ENCODE measurements at regions not wholly inside any gene's neighbourhood (a gene's known extent, or its start where the extent isn't known, plus 50 kb on each side); places are given as distances from the start of the nearest gene placed in this dataset.
"Not testable (repeated sequence)": the region's sequence is repeated elsewhere in the genome, so short reads cannot be mapped to it uniquely, and the experiment has no call there.

DNA sequence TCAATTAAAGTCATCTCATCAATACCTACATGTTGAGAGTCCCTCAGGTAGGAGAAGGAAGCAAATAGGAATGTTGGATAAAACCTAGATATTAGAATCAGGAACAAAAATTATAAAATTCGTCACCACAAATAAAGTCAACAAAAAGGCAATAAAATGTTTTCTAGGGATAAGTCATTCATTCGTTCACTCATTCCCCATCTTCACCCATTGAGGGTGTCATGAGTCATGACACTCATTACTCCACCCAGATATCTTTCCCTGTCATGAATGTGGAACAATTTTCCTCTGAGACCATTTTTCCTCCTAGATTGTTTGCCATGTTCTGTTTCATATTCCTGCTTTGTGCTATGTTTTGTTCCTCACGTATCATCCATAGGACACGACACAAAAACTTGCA, 50.9 kb upstream of the OLIG3 start:
- no peak for DNase-seq (ENCODE audit: low spot score)

DNA sequence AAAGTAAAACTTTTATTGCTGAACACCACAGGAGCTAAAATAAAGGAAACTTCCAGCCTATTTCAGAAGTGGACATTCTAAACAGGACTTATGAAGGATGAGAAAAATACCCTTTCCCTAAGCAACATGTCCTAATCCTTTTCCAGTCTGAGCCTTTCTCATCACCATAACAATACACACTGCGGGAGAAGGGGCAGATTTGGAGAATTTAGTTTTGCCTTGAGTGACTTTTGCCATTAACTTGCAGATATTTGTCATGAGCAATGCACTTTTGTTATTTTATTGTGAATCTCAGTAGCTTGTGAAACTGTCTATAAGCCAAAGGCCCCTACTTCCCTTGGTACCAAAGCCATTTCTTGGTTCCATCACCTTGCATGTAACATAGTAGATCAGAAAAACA, 53.0 kb upstream of the OLIG3 start:
- DNase-seq (ENCODE audit: low spot score) = no peak

DNA sequence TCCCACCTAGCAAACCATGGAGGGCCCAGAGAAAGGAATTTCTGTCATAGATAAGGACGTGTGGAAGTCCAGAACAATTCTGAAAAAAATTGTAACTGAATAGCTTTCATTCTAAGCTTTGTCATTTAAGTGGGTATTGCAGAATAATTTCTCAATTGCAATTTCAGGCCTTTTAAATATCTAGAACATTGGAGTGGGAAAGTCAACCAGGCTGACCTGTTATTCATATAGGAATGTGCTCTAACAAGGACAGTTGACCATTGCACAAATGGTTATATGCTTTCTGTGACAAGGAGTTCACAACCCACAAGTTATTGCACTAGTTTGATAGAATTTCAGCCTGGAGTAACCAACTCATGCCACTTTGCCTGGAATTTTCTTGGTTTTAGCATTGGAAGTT, 53.4 kb upstream of the OLIG3 start:
- no peak for DNase-seq (ENCODE audit: low spot score)

DNA sequence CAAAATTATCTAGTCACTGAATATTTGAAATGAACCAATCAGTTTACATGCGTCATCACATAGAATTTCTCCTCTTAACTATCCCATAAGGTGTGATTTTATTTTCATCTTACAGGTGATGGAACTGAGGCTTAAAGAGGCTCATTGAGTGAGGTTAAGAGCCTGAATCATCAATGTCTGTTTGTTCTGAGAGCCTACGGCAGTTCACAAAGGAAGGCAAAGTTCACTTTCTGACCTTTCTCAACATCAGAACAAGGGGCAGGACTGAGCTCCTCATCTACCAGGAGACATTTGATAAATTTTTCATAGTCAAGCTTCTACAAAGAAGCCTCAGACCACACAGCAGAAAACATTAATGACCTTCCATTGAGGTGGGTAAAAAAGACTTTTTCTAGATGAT, 54.9 kb upstream of the OLIG3 start:
- no peak for DNase-seq (ENCODE audit: low spot score)

DNA sequence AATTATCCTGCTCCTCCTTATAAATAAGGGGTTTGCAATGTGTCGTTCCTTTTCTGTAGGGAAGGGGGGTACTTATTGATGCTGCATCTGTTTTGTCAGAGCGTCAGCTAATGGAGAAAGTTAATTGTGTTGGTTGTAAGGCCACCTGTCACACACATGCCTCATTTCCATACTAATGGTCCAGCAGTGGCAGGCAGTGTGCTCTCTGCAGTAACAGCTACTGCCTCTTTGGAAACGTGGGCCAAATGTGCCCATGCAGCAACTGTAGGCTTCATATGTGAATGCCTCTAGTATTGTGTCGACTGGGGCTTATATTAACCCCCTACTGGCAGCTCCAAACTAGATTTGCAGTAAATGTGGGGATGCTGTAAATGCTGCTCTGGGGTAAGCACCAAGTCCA, 56.3 kb upstream of the OLIG3 start:
- no peak for DNase-seq (ENCODE audit: low spot score)

DNA sequence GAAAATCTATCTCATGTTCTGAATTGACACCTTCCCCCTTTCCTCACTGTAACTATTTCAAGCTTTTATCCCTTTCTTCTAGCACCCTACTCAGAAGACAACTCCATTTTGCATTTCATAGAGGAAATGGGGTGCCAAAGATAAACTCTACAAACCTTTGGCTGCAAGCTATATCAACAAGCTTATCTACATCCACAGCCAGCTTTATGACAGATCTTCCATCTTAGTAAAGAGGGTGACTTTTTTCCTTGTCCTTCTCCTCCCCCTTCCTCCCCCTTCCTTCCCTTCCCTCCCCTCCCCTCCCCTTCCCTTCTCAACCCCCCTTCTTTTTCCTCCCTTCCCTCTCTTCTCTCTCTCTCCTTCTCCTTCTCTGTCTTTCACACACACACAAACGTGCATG, 58.0 kb upstream of the OLIG3 start:
- no peak for DNase-seq (ENCODE audit: low spot score)

DNA sequence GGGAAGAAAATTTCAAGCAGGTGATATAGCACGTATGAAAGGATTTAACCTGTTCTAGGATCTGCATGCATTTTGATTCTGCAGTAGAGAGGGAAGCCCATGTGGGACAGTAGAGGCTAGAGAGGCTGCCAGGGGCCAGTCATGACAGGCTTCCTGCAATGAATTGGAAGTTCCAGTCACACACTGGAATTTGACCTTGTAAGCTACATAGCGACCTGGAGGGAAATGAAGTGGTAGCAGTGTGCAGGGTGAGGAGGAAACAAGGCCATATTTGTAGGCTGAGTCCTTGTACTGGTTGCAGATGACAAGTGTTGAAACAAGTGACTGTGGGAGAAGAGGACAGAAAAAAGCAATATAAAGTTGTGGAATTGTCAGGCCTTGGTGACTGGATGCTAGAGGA, 58.6 kb upstream of the OLIG3 start:
- no peak for DNase-seq (ENCODE audit: low spot score)

DNA sequence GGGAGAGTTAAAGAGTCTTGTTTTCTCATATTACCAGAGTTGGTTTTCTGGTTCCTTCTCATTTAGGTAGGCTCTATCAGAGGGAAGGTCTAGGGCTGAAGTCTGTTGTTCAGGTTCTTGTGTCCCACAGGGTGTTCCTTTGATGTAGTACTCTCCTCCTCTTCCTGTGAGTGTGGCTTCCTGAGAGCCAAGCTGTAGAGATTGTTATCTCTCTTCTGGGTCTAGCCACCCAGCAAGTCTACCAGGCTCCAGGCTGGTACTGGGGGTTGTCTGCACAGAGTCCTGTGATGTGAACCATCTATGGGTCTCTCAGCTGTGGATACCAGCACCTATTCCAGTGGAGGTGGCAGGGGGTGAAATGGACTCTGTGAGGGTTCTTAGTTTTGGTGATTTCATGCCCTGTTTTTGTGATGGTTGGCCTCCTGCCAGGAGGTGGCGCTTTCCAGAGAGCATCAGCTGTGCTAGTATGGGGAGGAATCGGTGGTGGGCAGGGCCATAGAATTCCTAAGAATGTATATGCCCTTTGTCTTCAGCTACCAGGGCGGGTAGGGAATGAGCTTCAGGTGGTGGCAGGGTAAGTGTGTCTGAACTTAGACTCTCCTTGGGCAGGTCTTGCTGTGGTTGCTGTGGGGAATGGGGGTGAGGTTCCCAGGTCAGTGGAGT, 65.5 kb upstream of the OLIG3 start:
- not testable (repeated sequence) for DNase-seq (ENCODE audit: low spot score)

DNA sequence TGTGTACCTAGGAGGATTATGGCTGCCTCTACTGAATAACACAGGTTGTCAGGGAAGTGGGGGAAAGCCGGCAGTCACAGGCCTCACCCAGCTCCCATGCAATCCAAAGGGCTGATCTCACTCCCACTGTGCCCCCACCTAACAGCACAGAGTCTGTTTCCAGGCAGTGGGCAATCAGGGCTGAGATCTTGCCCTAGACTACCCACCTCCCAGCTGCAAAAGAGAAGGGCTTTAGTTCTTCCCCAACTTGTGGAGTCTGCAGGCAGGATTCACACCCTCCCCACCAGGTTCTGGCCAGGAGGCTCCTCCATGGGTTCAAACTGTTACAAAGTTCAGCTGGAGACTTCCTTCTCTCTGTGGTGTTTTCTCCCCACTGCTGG, 66.0 kb upstream of the OLIG3 start:
- DNase-seq (ENCODE audit: low spot score) = no peak

DNA sequence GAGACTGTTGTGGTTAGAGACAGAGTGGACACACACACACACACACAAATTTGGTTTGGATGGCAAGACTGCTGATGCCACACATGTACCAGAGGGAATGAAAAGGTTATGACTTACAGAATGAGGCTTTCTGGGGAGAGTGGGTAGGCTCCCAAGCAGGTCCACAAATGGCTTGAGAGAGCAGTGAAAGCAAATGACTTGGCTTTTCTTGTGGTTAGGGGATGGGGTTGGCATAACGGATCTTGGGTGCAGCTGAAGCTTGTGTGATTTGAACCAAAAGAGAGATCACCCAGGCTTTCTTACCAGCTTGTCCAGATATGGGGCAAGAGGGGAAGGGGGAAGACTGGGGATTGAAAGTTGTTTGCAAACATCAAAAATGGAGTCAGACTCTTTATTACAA, 73.9 kb upstream of the OLIG3 start:
- DNase-seq (ENCODE audit: low spot score) = no peak

DNA sequence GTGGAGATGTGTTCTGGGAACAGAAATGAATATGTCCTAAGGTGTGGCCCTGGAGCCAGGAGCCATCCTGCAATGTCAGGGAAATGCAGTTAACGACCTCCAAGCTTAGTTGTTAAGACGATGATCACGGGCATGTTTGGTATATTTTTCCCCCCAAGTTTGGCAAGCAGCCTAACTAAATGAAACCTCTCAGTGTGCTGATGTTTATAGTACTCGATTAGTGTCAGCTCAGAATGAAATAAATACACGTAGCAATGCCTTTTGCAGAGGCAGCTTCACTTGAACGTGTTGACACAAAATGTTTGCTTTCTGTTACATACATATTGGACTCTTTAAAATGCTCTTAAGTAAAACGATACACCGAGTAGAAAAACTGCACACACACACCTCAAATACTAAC, 76.2 kb upstream of the OLIG3 start:
- DNase-seq (ENCODE audit: low spot score) = no peak

DNA sequence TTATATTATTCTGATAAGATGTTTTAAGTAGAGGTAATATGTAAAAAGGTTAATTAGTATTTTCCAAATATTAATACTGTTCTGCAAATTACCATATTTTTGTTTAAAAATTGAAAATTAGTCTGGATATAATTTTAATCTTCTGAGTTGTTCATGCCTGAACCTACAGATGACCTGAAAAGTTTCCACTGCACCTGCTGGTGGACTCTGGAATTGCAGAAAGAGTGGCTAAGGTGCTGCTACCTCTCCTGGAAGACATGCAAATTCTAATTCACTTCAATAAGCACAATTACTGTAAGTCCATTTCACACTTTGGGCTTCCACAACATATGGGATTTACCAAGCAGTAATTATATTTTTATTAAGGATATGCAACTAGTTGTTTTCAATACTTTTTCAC, 77.7 kb upstream of the OLIG3 start:
- no peak for DNase-seq (ENCODE audit: low spot score)

DNA sequence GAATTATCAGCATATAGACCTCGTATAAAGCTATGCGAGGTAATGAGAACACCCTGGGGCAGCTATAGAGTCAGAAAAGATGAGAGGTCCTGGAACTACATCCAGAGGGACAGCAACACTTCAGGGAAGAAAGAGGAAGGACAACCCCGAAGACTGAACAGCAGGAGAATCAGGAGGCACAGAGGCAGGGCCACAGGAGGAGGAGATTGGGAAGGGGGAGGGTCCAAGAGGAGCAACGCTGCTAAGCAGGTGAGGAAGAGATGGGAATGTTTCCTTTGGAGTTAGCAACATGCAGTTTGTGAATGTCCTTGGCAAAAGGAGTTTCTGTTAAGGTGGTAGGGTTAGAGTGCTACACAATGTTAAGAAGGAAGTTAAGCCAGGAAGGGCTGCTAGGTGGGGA, 79.5 kb upstream of the OLIG3 start:
- DNase-seq (ENCODE audit: low spot score) = no peak

DNA sequence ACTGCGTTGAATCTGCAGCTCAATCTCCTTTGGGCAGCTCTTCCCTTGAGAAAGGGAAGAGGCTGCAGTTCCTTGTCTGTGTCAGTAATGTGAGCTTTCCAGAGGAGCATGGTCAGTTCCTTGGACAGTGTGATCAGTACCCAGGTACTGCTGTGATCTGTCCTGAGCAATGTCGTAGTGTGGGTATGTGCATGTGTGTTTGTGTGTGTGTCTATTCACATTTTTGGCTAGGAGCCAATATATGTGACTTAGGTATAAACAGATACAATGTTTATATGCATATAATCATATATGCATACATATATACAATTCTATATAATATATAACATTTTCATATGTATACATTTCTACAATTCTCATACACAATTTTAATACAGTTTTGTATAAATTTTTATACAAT, 85.4 kb upstream of the OLIG3 start:
- no peak for DNase-seq (ENCODE audit: low spot score)

DNA sequence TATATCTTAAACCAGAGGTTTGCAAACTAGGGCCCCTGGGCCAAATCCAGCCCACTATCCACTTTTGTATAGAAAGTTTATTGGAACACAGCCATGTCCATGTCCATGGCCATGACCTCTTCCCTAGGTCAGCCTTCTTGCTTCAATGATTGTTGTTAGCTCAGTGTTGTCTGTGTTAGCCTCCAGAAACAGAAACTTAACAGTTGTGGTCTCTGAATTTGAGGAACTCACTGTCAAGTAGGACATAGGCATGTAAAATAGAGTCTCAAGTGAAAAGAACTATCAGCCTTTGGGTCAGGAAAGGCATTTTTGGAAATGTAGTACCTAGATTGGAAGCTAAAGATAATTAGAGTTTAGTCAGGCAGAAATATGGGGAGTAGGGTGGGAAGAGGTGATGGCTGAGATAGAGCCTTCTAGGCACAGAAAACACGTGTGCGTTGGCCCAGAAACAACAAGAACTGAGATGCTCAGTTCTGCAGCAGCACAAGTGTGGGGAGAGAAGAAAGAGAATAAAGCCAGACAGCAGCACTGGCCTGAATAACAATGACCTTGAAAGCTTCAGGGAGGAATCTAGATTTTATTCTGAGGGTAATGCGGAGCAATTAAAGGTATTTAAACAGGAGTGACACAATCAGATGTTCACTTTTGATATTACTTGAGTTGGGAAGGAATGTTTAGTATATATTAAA, 87.0 kb upstream of the OLIG3 start:
- no peak for DNase-seq (ENCODE audit: low spot score)

DNA sequence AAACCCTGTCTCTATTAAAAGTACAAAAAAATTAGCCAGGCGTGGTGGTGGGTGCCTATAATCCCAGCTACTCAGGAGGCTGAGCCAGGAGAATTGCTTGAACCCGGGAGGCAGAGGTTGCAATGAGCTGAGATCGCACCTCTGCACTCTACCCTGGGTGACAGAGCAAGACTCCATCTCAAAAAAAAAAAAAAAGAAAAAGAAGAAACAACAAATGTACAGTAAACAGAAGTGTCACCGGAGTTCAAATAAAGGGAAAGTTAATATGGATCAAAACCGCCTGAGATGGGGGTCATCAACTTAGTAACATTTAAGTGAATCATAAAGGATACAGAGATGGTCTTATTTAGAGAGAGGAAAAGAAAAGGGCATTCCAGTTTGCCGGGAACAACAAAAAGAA, 89.3 kb upstream of the OLIG3 start:
- DNase-seq (ENCODE audit: low spot score) = not testable (repeated sequence)

DNA sequence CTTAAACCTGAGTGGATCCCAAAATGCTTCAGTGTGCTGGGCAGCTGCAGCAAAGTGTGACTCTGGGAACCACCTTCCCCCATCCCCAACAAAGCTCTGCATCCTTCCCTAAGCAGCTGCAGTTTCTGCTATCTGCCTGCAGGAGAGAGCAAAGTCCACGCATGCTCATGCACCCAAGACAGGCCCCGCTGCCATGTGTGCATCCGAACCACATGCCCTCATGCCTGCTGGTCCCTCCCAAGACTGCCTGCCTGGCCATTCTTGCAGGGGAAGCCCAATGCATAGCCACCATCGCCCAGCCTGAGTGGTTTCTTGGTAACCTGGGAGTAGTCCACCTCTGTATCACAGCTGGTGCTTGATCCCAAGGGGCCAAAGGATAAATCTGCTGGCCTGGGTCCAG, 94.3 kb upstream of the OLIG3 start:
- DNase-seq (ENCODE audit: low spot score) = no peak

DNA sequence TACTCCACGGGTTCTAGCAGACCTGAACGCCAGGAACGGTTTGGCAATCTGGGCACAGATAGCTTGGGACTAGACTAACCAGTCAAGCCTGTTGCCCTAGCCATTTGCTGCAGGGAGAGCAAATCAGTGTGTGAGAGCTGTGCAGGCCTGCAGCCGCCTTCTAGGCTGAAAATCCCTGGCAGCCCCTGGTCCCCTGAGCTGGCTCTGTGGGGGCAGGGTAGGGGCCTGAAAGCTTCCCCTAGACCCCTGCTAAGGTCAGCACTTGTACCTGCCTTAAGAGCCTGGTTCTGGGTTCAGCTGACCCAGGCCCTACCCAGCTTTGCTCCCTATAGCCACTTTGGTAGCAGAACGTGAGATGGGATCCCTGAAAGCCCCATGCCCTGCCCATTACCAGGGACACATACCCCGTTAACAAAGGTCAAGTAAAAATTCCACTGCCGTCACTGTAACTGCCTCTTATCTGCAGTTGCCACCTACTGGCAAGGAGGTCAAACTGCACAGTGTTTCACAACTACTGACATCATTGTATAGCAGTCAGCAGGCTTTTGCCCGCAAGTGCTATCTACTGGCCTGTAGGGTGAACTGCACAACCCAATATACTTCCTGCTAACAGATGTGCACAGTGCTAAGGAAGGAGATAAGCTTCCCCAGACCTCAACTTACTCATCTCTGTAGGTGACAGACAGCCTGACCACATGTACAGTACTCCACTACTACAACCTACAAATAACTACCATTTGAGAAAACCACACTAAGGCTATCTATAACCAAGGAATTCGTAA, 95.1 kb upstream of the OLIG3 start:
- DNase-seq (ENCODE audit: low spot score) = no peak

DNA sequence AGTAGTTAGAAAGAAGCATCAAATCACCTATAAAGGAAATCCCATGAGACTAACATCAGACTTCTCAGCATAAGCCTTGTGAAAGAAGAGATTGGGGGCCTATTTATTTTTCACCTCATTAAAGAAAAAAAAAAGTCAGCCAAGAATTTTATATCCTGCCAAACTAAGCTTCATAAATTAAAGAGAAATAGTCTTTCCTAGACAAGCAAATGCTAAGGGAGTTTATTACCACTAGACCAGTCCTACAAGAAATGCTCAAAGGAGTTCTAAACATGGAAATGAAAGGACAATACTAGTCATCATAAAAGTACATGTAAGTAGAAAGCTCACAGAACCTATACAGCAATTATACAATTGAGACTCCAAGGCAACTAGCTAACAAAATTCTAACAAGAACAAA, 96.5 kb upstream of the OLIG3 start:
- DNase-seq (ENCODE audit: low spot score) = no peak

DNA sequence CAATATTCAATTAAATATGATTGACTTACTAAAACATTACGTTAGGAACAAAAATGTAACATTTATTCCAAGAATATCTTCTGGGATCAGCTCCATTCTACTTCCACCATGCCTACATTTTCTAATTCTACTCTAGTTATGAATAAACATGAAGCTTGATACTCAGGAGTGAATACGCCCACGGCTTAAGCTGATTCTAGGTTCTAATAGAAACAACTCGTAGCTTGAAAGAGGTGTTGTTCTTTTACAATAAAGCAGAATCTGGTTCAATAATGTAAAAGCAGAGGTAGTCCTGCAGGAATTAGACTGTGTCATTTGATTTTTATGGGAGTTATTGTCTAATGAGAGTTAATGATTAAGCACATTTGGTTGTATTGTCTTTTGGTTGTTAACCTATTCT, 107.3 kb upstream of the OLIG3 start:
- no peak for DNase-seq (ENCODE audit: low spot score)

DNA sequence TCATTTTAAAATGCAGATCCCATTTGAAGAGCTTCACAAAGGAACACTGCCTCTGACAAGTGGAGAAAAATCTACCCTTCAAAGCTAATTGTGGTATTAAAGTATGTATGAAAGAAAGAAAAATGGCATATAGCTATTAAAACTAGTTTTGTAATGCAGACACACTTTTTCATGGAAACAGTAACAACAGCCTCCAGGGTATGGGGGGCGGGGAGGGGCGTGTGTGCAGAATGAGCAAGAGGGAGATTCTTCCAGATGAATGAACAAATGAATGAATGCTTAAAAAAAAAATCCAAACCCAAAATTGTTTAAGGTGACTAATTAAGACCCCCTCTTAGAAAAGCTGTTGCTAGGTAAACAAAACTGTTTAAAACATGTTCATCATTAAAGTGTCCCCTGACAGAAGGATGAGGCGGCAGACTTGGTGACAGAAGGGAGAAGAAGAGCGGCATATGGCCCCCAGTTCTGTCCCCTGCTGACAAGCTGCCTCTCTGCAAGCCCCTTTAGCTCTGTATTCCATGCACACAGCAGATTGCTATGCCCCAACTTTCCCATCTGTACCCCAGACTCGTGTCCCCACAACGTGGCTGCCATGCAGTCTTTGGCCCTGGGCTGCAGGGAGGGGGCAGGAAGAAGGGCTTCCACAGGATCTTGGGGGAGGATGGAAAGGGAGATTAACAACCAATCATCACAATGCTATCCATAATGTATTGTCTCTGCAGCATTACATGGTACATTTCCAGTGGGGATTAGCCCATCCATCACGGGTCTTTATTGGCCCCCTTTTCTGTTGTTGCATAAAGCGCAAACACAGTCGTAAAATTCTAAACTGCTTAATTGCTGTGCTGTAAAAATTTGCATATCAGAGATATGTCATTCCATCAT, 108.4 kb upstream of the OLIG3 start:
- DNase-seq (ENCODE audit: low spot score) = no peak

DNA sequence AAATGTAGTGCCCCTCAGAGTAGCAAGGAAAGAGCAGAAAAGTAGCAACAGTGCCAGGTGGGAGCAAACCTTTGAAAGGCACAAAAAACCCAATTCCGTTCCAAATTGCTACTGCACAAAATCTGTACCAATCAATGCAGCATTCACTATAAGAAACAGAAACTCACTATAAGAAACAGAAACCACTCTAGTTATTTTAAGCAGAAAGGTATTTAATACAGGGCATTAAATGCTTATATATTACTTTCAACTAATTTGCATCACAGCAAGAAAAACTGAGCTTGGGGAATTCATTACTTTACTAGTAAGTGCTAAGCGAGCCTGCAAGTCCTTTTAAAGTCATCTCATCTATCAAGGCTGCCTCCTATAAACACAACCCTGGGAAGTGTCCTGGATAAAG, 116.5 kb upstream of the OLIG3 start:
- DNase-seq (ENCODE audit: low spot score) = no peak

DNA sequence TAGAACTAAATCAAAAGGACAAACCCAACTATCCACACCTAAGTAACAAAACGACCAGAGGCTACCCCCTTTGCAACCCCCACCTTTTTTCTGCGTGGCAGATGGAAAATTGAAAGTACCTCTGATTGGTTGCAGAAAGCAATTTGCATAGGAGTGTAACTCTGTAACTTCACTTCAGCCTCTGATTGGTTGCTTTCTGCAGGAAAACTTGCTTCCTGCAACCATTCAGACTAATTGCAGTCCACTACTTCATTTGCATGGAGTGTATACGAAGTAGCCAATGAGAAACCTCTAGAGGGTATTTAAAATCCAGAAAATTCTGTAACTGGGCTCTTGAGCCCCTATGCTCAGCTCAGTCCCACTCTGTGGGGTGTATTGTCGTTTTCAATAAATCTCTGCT, 129.1 kb upstream of the OLIG3 start:
- DNase-seq (ENCODE audit: low spot score) = no peak

Measured in hematopoietic multipotent progenitor cell treated with erythropoietin and hydrocortisone succinate and interleukin-3 and kit ligand, for 17 days (in vitro differentiated cells).